ENCODE measurements at regions not wholly inside any gene's neighbourhood (a gene's known extent, or its start where the extent isn't known, plus 50 kb on each side); places are given as distances from the start of the nearest gene placed in this dataset.

- TF ChIP-seq CTCF (conservative IDR thresholded peaks at IDR 0.05) (no peak), EZH2 (IDR thresholded peaks at IDR 0.05; ENCODE audit: low read depth) (no peak)
Measured at GRCh38 chr4:29711226-29711625, 1008.9 kb upstream of the PCDH7 start.
